ENCODE measurements at regions not wholly inside any gene's neighbourhood (a gene's known extent, or its start where the extent isn't known, plus 50 kb on each side); places are given as distances from the start of the nearest gene placed in this dataset.
"Not testable (repeated sequence)": the region's sequence is repeated elsewhere in the genome, so short reads cannot be mapped to it uniquely, and the experiment has no call there.

- H3K9me2 ChIP-seq (ENCODE audit: insufficient read depth): no peaks in the 10 kb centered on the region
- no peak overlapping the region for H3K4me2 ChIP-seq
- no peaks in the 10 kb centered on the region for H3K36me3 ChIP-seq (ENCODE audit: low read depth)
- no peaks in the 10 kb centered on the region for H3K9me3 ChIP-seq (ENCODE audit: insufficient read depth, low read depth)
- CTCF ChIA-PET: no interaction called here
- no peaks in the 10 kb centered on the region for H3F3A ChIP-seq (ENCODE audit: insufficient read depth, low read depth)
- BruUV-seq (replicated peaks): no TSS peak
- H3K27ac ChIP-seq: no peak overlapping the region
- H3K4me3 ChIP-seq: no peak overlapping the region
- no peaks in the 10 kb centered on the region for H3K79me2 ChIP-seq (ENCODE audit: low read depth)
- H3K4me1 ChIP-seq (replicated peaks; ENCODE audit: insufficient read depth): no peaks in the 10 kb centered on the region
- no peak for DNase-seq
- intact Hi-C loops (cut with micrococcal nuclease; ENCODE audit: unreplicated experiment): no loop called here
- POLR2A ChIA-PET (ENCODE audit: unreplicated experiment): no interaction called here
- no peaks in the 10 kb centered on the region for H3K27me3 ChIP-seq (ENCODE audit: insufficient read depth, low read depth)
- H4K20me1 ChIP-seq (ENCODE audit: insufficient read depth): no peaks in the 10 kb centered on the region
- TF ChIP-seq CTCF (conservative IDR thresholded peaks at IDR 0.05): no peak
- no peak for TF ChIP-seq EZH2 (IDR thresholded peaks at IDR 0.05; ENCODE audit: low read depth)
- no peak overlapping the region for H2AFZ ChIP-seq
Observed at GRCh38 chr5:155665361-155665760, 651.8 kb downstream of the KIF4B start.

GRCh38 chr5:155672001-155672400 is 655.0 kb upstream of the SGCD start:
- H3K4me2 ChIP-seq; H2AFZ ChIP-seq; CTCF ChIA-PET; H3K4me3 ChIP-seq; H3K27me3 ChIP-seq (ENCODE audit: insufficient read depth, low read depth); H3K9me3 ChIP-seq (ENCODE audit: insufficient read depth, low read depth); H3F3A ChIP-seq (ENCODE audit: insufficient read depth, low read depth); H3K36me3 ChIP-seq (ENCODE audit: low read depth); POLR2A ChIA-PET (ENCODE audit: unreplicated experiment); H3K4me1 ChIP-seq (replicated peaks; ENCODE audit: insufficient read depth); H3K79me2 ChIP-seq (ENCODE audit: low read depth); H3K9me2 ChIP-seq (ENCODE audit: insufficient read depth); intact Hi-C loops (cut with micrococcal nuclease; ENCODE audit: unreplicated experiment); H4K20me1 ChIP-seq (ENCODE audit: insufficient read depth); H3K27ac ChIP-seq; DNase-seq; BruUV-seq (replicated peaks): not testable (repeated sequence)

DNA sequence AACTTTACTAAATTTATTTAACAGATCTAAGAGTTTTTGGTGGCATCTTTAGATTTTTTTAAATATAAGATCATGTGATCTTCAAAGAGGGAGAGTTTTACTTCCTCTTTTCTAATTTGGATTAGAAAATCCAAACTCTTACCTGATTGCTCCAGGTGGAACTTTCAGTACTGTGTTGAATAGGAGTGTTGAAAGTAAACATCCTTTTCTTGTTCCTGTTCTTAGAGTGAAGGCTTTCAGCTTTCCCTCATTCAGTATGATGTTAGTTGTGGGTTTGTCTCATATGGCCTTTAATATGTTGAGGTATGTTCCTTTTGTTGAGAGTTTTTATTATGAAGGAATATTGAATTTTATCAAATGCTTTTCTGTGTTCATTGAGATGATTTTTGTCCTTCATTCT is 650.0 kb upstream of the SGCD start:
- no peaks in the 10 kb centered on the region for H3K27me3 ChIP-seq (ENCODE audit: insufficient read depth, low read depth)
- TF ChIP-seq EZH2 (IDR thresholded peaks at IDR 0.05; ENCODE audit: low read depth): no peak
- TF ChIP-seq CTCF (conservative IDR thresholded peaks at IDR 0.05): no peak

DNA sequence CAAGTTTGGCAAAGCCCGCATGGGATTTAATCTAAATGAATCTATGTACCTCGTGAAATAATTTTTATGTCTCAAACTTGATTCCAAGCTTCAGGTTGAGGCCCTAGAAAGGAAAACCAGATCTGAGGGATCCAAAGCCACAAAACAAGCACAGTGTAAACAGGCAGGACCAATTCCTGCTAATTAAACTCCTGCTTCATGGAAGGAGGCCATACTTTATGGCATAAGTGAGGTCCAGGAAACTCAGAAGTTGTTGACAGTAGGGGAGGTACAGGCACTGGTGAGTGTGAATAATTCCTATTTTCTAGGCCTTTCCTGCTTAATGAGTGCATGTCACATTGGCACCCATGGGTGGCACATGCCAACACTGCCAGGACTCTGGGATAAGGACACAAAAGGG is 648.6 kb upstream of the SGCD start:
- Histone ChIP-seq H3K4me1 (replicated peaks; ENCODE audit: insufficient read depth) (no peaks in the 10 kb centered on the region), H3K79me2 (ENCODE audit: low read depth) (no peaks in the 10 kb centered on the region), H3F3A (ENCODE audit: insufficient read depth, low read depth) (no peaks in the 10 kb centered on the region), H3K27me3 (ENCODE audit: insufficient read depth, low read depth) (no peaks in the 10 kb centered on the region), H3K4me2 (no peak overlapping the region), H3K4me3 (no peak overlapping the region), H4K20me1 (ENCODE audit: insufficient read depth) (no peaks in the 10 kb centered on the region), H3K9me3 (ENCODE audit: insufficient read depth, low read depth) (no peaks in the 10 kb centered on the region), H2AFZ (no peak overlapping the region), H3K36me3 (ENCODE audit: low read depth) (no peaks in the 10 kb centered on the region), H3K9me2 (ENCODE audit: insufficient read depth) (no peaks in the 10 kb centered on the region), H3K27ac (no peak overlapping the region)
- intact Hi-C loops (cut with micrococcal nuclease; ENCODE audit: unreplicated experiment): no loop called here
- DNase-seq: no peak
- no TSS peak for BruUV-seq (replicated peaks)
- CTCF ChIA-PET: no interaction called here
- POLR2A ChIA-PET (ENCODE audit: unreplicated experiment): no interaction called here
- TF ChIP-seq CTCF (conservative IDR thresholded peaks at IDR 0.05) (no peak), EZH2 (IDR thresholded peaks at IDR 0.05; ENCODE audit: low read depth) (no peak)

More for the DNA sequence above, 650.0 kb upstream of the SGCD start:
- Histone ChIP-seq H4K20me1 (ENCODE audit: insufficient read depth) (no peaks in the 10 kb centered on the region), H2AFZ (no peak overlapping the region), H3K4me2 (no peak overlapping the region), H3K4me1 (replicated peaks; ENCODE audit: insufficient read depth) (no peaks in the 10 kb centered on the region), H3K9me3 (ENCODE audit: insufficient read depth, low read depth) (no peaks in the 10 kb centered on the region), H3K36me3 (ENCODE audit: low read depth) (no peaks in the 10 kb centered on the region), H3K79me2 (ENCODE audit: low read depth) (no peaks in the 10 kb centered on the region), H3K27ac (no peak overlapping the region), H3F3A (ENCODE audit: insufficient read depth, low read depth) (no peaks in the 10 kb centered on the region), H3K4me3 (no peak overlapping the region), H3K9me2 (ENCODE audit: insufficient read depth) (no peaks in the 10 kb centered on the region)
- ChIA-PET CTCF (no interaction called here), POLR2A (ENCODE audit: unreplicated experiment) (no interaction called here)
- BruUV-seq (replicated peaks): no TSS peak
- DNase-seq: no peak
- intact Hi-C loops (cut with micrococcal nuclease; ENCODE audit: unreplicated experiment): no loop called here

Measured in PC-9 (cell line).